ENCODE measurements at regions not wholly inside any gene's neighbourhood (a gene's known extent, or its start where the extent isn't known, plus 50 kb on each side); places are given as distances from the start of the nearest gene placed in this dataset.

- TF ChIP-seq POLR2A (IDR thresholded peaks at IDR 0.05; ENCODE audit: low read depth, low read length) (no peak), TAF1 (IDR thresholded peaks at IDR 0.05; ENCODE audit: borderline replicate concordance, low read depth, low read length) (no peak), POLR2AphosphoS5 (IDR thresholded peaks at IDR 0.05; ENCODE audit: low read depth, low read length) (no peak)
Measured at GRCh38 chr1:244254467-244254866, 197.2 kb downstream of the ADSS2 start.
